GM21576 (cell line): ENCODE measurements at regions not wholly inside any gene's neighbourhood (a gene's known extent, or its start where the extent isn't known, plus 50 kb on each side); places are given as distances from the start of the nearest gene placed in this dataset.

Source experiments
- ATAC-seq: cut with Tn5 transposase; IDR thresholded peaks from one replicate; pipeline ENCODE4 v1.9.1; 2021; ENCODE audit warnings: mild to moderate bottlenecking, moderate library complexity; ENCODE audit not compliant: unreplicated experiment

DNA sequence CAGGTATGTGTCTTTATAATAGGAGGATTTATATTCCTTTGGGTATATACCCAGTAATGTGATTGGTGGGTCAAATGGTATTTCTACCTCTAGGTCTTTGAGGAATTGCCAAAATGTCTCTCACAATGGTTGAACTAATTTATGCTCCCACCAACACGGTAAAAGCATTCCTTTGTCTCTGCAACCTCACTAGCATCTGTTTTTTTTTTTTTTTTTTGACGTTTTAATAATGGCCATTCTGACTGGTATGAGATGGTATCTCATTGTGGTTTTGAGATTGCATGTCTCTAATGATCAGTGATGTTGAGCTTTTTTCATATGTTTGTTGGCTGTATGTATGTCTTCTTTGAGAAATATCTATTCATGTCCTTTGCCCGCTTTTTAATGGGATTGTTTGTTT is 144.9 kb upstream of the RGS17 start:
- ATAC-seq, result no peak

DNA sequence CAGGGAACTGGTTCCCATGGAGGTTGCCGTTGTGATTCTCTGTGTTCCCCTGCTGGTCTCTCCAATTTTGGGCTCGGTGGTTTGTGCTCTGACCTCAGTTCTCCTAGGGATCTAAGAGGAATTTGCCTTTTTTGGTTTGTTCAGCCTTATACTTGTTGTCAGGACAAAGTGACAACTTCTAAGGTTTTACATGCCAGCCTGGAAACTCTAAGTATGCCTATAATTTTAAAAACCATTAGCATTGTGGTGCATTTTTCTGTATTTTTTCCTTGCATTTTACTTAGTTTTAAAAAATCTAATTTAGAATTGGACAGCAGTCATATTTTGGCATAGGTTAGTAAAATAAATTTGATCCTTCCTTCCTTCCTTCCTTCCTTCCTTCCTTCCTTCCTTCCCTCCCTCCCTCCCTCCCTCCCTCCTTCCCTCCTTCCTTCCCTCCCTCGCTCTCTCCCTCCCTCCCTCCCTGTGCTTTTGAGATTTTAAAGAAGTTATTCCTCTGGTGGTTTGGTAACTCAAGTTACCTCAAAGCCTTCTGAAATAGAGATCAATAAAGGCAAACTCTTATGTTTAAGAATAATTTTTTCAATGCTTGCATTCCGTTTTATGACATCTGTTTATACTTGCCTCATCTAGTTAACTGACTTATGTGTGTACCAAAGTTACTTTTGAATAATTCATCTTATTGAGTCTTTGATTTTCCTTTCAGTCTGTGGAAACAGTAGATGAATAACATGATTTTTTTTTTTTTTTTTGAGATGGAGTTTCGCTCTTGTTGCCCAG is 141.3 kb upstream of the RGS17 start:
- no peak for ATAC-seq

DNA sequence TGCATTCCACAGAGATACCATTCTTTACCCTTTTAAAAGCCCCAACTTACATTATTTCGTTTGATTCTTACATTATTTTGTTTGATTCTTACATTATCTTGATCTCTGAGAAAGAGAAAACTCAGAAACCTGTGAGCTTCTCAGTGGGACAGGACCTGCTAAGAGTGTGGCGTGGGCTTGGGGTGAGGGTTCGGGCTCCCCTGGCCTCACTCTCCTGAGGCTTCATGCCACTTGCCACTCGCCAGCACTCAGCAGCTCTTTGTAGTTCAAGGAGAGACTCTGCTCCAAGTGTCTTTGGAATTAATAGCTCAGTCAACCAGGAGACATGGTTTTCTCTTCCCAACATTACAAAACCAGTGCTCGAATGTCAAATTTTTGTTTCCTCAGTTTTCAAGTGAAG is 132.4 kb upstream of the RGS17 start:
- no peak for ATAC-seq

DNA sequence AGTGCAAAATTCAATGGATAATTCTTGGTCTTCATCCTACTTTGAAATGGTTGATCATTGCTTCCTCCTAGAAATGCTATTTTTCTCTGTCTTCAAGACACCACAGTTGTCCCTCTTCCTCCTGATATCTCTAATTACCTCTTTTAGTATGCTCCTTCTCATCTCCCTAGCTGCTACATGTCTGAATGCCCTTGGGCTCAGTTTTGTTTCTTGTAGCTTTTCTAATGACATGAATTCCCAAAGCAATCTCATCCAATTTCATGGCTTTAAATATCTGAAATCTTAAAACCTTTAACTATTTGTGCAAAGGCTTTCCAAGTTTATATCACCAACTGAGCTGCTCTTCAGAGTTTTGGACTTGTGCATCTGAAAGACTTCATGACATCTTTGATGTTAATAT is 120.2 kb upstream of the RGS17 start:
- ATAC-seq, result no peak

DNA sequence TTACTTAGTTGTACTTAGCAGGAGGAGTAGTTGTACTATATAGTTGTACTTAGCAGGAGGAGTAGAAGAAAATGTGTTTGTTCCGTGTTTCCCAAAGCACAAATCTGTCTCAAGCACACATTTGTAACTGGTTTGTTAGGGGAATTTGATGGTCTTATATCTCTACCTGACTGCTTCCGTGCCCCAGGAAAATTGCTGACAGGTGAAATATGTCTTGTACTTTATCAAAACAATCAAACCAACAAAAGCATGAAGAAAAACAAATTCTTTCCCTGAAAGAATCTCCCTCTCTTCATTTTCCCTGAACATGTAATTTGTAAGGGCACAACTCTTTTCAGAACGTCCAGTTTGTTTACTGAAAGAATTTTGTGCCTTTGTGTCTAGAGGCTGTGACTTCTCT is 106.6 kb upstream of the RGS17 start:
- ATAC-seq, result no peak

DNA sequence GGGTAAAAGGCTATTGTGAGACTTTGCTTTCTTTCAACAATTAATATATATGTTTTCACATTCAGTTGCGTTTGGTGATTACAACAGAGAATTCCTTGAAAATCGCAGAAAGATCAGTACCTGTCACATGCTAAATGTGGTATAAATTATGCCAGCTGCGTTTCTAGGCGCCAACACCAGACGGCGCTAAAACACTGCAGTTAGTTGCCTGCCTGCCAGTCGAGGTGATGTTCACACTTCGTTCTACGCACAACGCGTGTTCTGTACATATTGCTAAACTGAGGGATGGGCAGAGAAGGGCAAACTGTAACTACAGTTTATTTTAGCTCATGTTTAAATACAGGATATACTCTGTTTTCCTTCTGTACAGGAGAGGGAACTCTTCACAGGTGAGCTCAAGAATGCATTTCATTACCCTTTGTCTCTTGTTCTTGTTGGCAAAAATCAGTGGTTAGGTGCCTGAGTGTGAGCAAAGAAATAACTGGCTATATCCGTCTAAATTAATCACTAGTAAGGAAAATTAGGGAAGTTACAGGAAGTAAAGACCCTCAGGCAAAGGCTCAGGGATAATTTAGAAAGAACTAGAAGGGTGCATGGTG is 100.1 kb upstream of the RGS17 start:
- peak; percentile 67 for ATAC-seq

DNA sequence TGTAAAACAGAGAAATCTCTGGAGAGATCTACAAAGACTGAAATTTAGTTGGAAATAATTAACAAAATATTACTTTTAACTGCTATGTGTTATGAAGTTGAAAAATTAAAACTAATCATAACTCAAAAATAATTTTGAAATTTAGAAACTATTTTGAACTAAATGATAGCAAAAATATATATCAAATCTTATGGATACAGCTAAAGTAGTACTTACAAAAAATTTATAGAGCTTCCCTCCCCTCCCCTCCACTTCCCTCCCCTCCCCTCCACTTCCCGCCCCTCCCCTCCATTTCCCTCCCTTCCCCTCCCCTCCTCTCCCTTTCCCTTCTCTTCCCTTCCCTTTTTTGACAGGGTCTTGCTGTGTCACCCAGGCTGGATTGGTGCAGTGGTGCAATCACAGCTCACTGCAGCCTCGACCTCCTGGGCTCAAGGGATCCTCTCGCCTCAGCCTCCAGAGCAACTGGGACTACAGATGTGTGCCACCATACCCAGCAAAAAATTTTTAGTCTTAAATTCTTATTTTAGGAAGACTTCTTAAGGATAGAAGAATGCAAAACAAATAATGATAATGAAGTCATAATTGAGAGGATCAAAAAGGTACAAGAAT is 87.2 kb upstream of the RGS17 start:
- ATAC-seq, result no peak

DNA sequence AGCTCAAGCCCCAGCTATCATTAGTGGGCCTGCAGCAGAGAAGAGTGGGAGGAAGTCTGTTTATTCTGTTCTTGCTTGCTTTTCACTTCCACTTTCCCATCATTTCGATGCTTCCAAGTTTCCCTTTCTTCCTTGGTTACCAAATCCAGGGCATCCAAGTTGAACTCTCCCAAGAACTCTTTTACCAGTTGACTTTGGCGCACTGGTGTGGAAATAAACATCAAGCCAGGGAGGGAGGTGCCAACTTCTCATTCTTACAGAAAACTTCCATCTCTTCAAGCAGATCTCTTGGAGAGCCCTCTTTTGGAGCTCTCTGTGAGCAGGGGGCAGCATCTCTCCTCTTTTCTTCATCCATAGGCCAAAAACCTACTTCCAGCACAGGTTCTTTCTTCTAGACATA is 85.7 kb upstream of the RGS17 start:
- no peak for ATAC-seq

DNA sequence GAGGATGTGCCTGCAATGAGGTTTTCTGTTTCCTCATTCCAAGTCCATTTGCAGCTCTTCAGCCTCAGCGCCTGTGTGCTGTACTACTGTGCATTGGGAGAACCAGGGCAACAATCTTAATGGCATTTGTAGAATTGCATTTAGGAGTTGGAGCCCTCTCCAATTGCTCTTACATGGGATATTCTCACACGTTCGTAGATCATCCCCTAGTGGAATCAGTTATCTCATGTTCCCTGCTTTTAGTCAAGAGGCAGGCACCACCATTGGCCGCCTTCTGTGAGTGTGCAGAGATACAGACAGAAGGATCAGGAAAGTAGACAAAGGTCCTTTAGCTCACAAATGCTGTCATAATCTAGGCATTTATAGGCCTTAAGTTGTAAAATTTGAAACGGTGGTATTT is 84.2 kb upstream of the RGS17 start:
- no peak for ATAC-seq

DNA sequence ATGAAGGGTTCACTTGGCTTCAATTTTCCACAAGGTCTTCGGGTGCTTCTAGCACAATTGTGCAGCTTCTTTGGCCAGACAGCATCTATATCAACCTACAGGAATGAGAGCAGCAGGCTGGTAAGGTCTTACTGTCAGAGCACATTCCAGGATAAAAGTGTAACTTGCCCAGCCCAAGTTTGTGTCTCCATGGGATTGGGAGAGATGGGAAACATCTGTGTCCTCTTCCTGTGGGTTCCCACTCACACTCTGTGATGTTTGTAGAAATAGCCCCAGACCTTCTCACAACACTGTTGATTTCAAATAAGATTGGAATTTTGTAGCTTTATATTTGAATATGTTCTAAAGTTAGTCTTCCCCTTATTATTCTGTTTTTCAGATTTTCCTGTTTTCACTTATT is 83.4 kb upstream of the RGS17 start:
- ATAC-seq, result no peak

DNA sequence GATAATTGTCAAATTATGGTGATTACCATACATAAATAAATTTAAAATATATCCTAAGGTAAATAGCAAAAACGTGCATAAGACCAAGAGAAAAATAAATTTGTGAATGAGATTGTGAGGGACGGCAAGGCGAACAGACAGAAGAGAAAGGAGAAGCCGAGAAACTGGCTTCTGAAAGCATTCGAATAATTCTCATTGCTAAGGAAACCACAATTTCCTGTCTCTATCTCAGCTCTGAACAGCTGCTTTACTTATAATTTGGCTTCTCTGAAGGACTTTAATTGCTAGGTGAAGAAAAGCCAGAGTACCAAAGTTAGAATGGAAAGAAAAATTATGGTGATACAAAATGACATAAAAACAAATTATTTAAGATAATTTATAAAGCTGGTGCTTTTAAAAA is 79.0 kb upstream of the RGS17 start:
- ATAC-seq, result peak; percentile 96

DNA sequence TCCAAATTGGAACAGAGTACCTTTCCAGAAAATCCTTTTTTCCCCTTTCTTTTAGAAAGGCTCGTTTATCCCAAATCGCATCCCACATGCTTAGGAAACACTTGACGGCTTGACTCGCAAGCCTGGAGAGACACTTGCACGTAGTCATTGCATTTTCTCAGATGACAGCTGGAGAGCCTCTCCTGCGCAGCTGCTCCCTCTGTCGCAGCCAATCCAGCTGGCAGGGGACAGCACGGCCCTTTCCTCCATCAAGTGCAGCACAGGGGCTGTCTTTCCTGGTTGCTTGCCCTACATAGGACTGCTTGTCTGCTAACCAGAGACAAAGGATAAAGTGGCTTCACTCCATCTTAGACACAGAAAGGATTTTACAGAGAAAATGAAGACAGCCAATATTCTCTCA is 77.6 kb upstream of the RGS17 start:
- no peak for ATAC-seq

DNA sequence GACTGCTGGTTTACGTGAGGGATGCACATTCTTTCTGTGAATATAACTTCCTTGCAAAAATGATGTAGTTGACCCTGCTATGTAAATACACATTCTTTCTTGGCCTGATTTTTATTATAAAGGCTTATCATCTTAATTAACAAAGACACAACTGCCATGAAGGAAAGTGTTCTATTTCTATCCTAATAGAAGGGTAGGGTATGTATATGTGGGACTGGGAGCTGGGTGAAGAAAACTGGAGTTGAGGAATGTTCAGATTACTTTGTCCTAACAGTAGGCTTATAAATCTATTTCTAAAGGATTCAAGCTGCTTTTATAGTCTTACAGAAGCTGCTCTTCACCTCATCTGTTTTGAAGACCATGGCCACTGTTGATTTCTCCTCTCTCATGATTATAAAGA is 76.5 kb upstream of the RGS17 start:
- no peak for ATAC-seq

DNA sequence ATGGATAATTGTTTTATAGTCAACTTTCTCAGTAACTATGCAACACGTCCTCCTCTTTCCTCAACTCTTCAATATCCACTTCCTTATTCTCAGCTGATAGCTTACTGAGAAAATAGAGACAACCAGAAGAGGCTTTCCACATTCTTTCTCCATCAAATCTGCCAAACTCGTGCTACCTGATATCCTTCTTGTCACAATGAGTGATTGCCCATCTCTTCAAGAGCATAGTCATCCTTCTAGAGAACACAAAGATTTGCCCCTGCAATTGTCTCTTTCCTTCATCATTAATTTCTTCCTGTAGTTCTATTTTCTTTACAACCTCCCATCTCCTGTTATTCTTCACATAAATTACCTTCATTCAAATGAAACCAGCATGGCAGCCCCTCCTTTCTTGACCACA is 75.9 kb upstream of the RGS17 start:
- no peak for ATAC-seq

DNA sequence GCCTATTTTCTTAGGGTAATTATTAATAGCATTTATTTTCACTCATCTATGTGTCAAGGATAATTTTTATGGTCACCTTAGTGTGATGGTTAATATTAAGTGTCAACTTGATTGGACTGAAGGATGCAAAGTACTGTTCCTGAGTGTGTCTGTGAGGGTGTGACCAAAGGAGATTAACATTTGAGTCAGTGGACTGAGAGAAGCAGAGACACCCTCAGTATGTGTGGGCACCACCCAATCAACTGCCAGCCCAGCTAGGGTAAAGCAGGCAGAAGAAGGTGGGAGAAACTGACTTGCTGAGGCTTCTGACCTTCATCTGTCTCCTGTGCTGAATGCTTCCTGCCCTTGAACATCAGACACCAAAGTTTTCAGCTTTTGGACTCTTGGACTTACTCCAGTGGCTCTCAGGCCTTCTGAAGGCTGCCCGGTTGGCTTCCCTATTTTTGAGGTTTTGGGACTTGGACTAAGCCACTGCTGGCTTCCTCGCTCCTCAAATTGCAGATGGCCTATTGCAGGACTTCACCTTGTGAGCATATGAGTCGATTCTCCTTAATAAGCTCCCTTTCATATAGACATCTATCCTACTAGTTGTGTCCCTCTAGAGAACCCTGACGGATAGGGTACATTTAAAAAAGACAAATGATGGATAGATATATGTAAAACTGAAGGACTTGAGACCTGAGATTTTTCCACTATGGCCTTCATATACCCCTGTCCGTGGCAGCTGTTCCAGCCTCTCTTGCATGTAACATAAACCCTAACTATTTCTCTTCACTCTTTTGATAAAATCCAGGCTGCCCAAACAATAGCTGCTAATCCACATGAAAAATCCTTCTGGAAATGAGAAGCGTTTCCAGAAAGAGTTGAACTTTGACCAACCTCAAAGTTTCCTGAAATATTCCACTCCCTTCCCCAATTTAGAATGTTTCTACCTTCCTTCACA is 62.1 kb upstream of the RGS17 start:
- no peak for ATAC-seq

DNA sequence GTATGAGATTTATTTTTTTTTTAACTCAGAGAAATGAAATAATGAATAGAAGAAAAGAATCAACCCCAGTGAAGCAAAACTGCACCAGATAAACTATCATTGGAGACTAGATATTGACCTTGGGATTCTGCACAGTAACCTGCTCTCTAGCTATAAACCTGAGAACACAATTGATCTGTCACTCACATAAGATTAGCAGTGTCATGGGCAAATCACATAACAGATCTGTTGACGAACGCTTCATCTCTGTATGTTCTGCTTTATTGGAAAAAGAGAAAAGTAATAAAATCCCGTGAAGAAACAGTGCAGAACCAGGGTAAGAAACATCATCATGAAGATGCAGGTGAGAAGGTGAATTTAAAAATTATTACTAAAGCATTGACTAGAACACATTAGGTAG is 52.8 kb upstream of the RGS17 start:
- no peak for ATAC-seq
